Body of pancreas (tissue), 4 donors: ENCODE measurements at regions not wholly inside any gene's neighbourhood (a gene's known extent, or its start where the extent isn't known, plus 50 kb on each side); places are given as distances from the start of the nearest gene placed in this dataset.

ENCODE experiments used
- CTCF ChIP-seq, 7 experiments: fragments of 450-650 bp in 4 of 7; fragments of 200-600 bp in 3 of 7; sonication (generic) in 3 of 7; IDR thresholded peaks; one replicate each; pipeline ENCODE4 v1.5.1; 2016 to 2019; ENCODE audit warnings: antibody characterized with exemption in 7 of 7
- POLR2A ChIP-seq, 3 donors: fragments of 450-650 bp; IDR thresholded peaks; one replicate each; pipeline ENCODE4 v1.6.1; 2016; ENCODE audit warnings: antibody characterized with exemption in 3 of 3, mild to moderate bottlenecking in 2 of 3

GRCh38 chr3:6532101-6532500, 328.8 kb upstream of the GRM7 start:
- TF ChIP-seq CTCF (IDR thresholded peaks at IDR 0.05) (no peak), POLR2A (IDR thresholded peaks at IDR 0.05) (no peak)
